HepG2 (cell line): ENCODE measurements at regions not wholly inside any gene's neighbourhood (a gene's known extent, or its start where the extent isn't known, plus 50 kb on each side); places are given as distances from the start of the nearest gene placed in this dataset.

ENCODE experiments used
- ATAC-seq: fragments of 200-7000 bp; cut with Tn5 transposase; 3 replicates; pipeline ENCODE4 v1.9.1; 2020; ENCODE audit warnings: mild to moderate bottlenecking, moderate library complexity
- BruUV-seq: library from RNA; stranded (reverse); fragments of 400-500 nt; replicated peaks from 2 replicates; lab custom pipeline; 2021; lab: Mats Ljungman, UMichigan
- CTCF ChIA-PET: fragments of 300-600 bp; formaldehyde crosslinking; extraction: SDS; loops from one replicate; lab custom pipeline; 2021; ENCODE audit warnings: low total read pairs, inconsistent platforms, low intra/inter-chr PET ratio; lab: Yijun Ruan, JAX
- POLR2A ChIA-PET: fragments of 350-600 bp; sonication (Branson Sonifier 250); formaldehyde crosslinking; loops from one replicate; lab custom pipeline; 2020; ENCODE audit warnings: antibody characterized with exemption, inconsistent platforms; lab: Yijun Ruan, JAX
- DNase-seq: peaks from one replicate; pipeline ENCODE4 v3.0.0-alpha.2; 2015; ENCODE audit warnings: low spot score
- FAIRE-seq: peaks from 3 replicates; lab custom pipeline; 2011; peaks lifted over from hg19 to GRCh38; lab: Jason Lieb, UNC
- H2AFZ ChIP-seq: one replicate; pipeline ENCODE4 v1.6.1; 2011; ENCODE audit warnings: low read length, inconsistent platforms
- H3K27ac ChIP-seq: fragments of 300-600 bp; 3 replicates; pipeline ENCODE4 v1.8.0; 2011; ENCODE audit warnings: mixed run types, mild to moderate bottlenecking, mixed read lengths, low read length, inconsistent platforms; ENCODE audit not compliant: insufficient read depth; ENCODE audit errors: extremely low read length
- H3K27me3 ChIP-seq, 2 experiments: fragments of 200-600 bp in 1 of 2; 2 replicates in 1 of 2; 3 replicates in 1 of 2; pipeline versions ENCODE4 v1.6.0 to v1.8.0; 2011; ENCODE audit warnings: low read length in 2 of 2, mild to moderate bottlenecking in 2 of 2, moderate library complexity in 2 of 2, inconsistent platforms in 1 of 2; ENCODE audit not compliant: insufficient read depth in 2 of 2, control insufficient read depth in 1 of 2
- H3K36me3 ChIP-seq, 2 experiments: fragments of 200-600 bp in 1 of 2; replicated peaks in 1 of 2; 2 replicates in 1 of 2; 3 replicates in 1 of 2; pipeline versions ENCODE4 v1.5.1 to v1.8.0; 2011; ENCODE audit warnings: low read length in 2 of 2, inconsistent platforms in 1 of 2; ENCODE audit not compliant: insufficient read depth in 2 of 2, control insufficient read depth in 1 of 2
- H3K4me1 ChIP-seq: 2 replicates; pipeline ENCODE4 v1.5.1; 2012; ENCODE audit warnings: low read length, inconsistent platforms; ENCODE audit not compliant: insufficient read depth
- H3K4me2 ChIP-seq: 2 replicates; pipeline ENCODE4 v1.6.0; 2011; ENCODE audit warnings: low read depth, low read length, inconsistent platforms
- H3K4me3 ChIP-seq, 3 experiments: fragments of 200-600 bp in 1 of 3; sonication (generic), shearing (Covaris generic) in 1 of 3; replicated peaks in 1 of 3; 2 replicates each; pipeline ENCODE4 v1.5.1; 2011 to 2016; ENCODE audit warnings: low read length in 3 of 3, inconsistent platforms in 2 of 3, low read depth in 2 of 3, mild to moderate bottlenecking in 2 of 3, control low read depth in 1 of 3, mixed read lengths in 1 of 3; ENCODE audit not compliant: insufficient read depth in 1 of 3
- H3K79me2 ChIP-seq: one replicate; pipeline ENCODE4 v1.6.1; 2011; ENCODE audit warnings: low read length, inconsistent platforms; ENCODE audit not compliant: insufficient read depth
- H3K9ac ChIP-seq: 2 replicates; pipeline ENCODE4 v1.6.0; 2011; ENCODE audit warnings: mild to moderate bottlenecking, low read depth, low read length, inconsistent platforms; ENCODE audit not compliant: insufficient read depth
- H3K9me3 ChIP-seq: 2 replicates; pipeline ENCODE4 v1.5.1; 2012; ENCODE audit warnings: mild to moderate bottlenecking, low read length
- H4K20me1 ChIP-seq: 2 replicates; pipeline ENCODE4 v1.6.0; 2011; ENCODE audit warnings: inconsistent platforms, mild to moderate bottlenecking, low read length, moderate library complexity; ENCODE audit not compliant: insufficient read depth
- BRD4 ChIP-seq: sonication (generic); formaldehyde crosslinking; IDR thresholded peaks from 2 replicates; pipeline ENCODE4 v1.4.0; 2020; ENCODE audit warnings: missing genetic modification reagents
- NFKBIZ ChIP-seq: IDR thresholded peaks from 2 replicates; pipeline ENCODE4 v1.6.1; 2018; ENCODE audit warnings: missing genetic modification reagents, missing compliant biosample characterization
- TSC22D2 ChIP-seq: sonication (generic); formaldehyde crosslinking; IDR thresholded peaks from 2 replicates; pipeline ENCODE4 v1.5.1; 2020; ENCODE audit warnings: missing genetic modification reagents, mild to moderate bottlenecking, borderline replicate concordance
- U2AF2 ChIP-seq: fragments of 200-400 bp; formaldehyde crosslinking; IDR thresholded peaks from 2 replicates; pipeline ENCODE4 v1.6.1; 2017; ENCODE audit warnings: low read depth, mild to moderate bottlenecking, low read length
- ZFP36 ChIP-seq: fragments of 150-350 bp; IDR thresholded peaks from 2 replicates; pipeline ENCODE4 v1.6.1; 2018; ENCODE audit warnings: borderline replicate concordance, low read length, low read depth; ENCODE audit not compliant: partially characterized antibody
- ZNF530 ChIP-seq: sonication (generic); formaldehyde crosslinking; IDR thresholded peaks from 2 replicates; pipeline ENCODE4 v1.5.0; 2020; ENCODE audit warnings: low read depth, mild to moderate bottlenecking, missing genetic modification reagents
- ZNF563 ChIP-seq: sonication (generic); formaldehyde crosslinking; IDR thresholded peaks from 2 replicates; pipeline ENCODE4 v1.8.0; 2022; ENCODE audit warnings: mild to moderate bottlenecking, moderate library complexity, missing genetic modification reagents
- ZNF691 ChIP-seq: sonication (generic); formaldehyde crosslinking; IDR thresholded peaks from 2 replicates; pipeline ENCODE4 v1.4.0; 2020; ENCODE audit warnings: missing genetic modification reagents, low read depth, mild to moderate bottlenecking, borderline replicate concordance
- WGBS: methylation state at CpG from one replicate; pipeline ENCODE4 v1.1.6; 2017; ENCODE audit warnings: low lambda C conversion rate; 5-methylcytosine and 5-hydroxymethylcytosine counted together
- in situ Hi-C: cut with HindIII; loops from 2 replicates; pipeline ENCODE4 v1.10.0; 2017; ENCODE audit warnings: low pct_unique_long_range_greater_than_20kb; ENCODE audit not compliant: extremely low pct_ligation_motif_present
- intact Hi-C: fragments of 100-400 bp; cut with micrococcal nuclease; formaldehyde crosslinking; loops from one replicate; pipeline ENCODE4 v1.10.0; 2022; ENCODE audit not compliant: unreplicated experiment
- TF ChIP-seq, protein P1 (sequence below): sonication (generic); formaldehyde crosslinking; IDR thresholded peaks from 2 replicates; pipeline ENCODE4 v1.4.0; 2020; ENCODE audit warnings: missing genetic modification reagents, mild to moderate bottlenecking, borderline replicate concordance
- TF ChIP-seq, protein P2 (sequence below): sonication (generic); formaldehyde crosslinking; IDR thresholded peaks from 2 replicates; pipeline ENCODE4 v1.5.0; 2020; ENCODE audit warnings: missing genetic modification reagents, mild to moderate bottlenecking, borderline replicate concordance

DNA sequence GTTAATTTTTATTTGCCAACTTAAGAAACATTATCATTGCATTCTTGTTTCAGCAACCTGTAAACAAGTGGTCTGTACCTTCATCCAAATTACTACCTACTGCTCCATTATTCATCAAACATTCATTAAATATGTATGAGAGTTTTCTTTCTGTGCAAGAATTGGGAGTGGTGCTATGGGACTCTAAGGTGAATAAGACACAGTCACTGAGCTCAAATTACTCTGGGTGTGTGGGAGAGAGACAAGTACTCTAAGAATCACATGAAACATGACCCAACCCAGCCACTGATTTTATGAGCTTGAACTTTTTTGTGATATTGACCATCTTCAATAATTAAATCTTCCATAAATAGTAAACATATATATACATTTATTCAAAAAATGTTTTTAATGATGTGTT, 227.2 kb upstream of the TP63 start:
- ChIA-PET POLR2A (no interaction called here), CTCF (no interaction called here)
- no peak for FAIRE-seq
- no peak overlapping the region for H2AFZ ChIP-seq
- H4K20me1 ChIP-seq = no peaks in the 10 kb centered on the region
- no peak overlapping the region for H3K4me3 ChIP-seq
- H3K36me3 ChIP-seq = no peaks in the 10 kb centered on the region
- H3K9ac ChIP-seq = no peak overlapping the region
- in situ Hi-C loops (no loop called here), intact Hi-C loops (no loop called here)
- no peaks in the 10 kb centered on the region for H3K9me3 ChIP-seq
- no peak overlapping the region for H3K27ac ChIP-seq
- H3K4me2 ChIP-seq = no peak overlapping the region
- no TSS peak for BruUV-seq
- no peaks in the 10 kb centered on the region for H3K27me3 ChIP-seq
- TF ChIP-seq, protein P1, sequence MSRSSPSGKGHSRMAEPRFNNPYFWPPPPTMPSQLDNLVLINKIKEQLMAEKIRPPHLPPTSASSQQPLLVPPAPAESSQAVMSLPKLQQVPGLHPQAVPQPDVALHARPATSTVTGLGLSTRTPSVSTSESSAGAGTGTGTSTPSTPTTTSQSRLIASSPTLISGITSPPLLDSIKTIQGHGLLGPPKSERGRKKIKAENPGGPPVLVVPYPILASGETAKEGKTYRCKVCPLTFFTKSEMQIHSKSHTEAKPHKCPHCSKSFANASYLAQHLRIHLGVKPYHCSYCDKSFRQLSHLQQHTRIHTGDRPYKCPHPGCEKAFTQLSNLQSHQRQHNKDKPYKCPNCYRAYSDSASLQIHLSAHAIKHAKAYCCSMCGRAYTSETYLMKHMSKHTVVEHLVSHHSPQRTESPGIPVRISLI = no peak
- no peak for DNase-seq
- no peaks in the 10 kb centered on the region for H3K4me1 ChIP-seq
- ATAC-seq = no peak
- no peaks in the 10 kb centered on the region for H3K79me2 ChIP-seq

GRCh38 chr3:189404797-189405484, 226.2 kb upstream of the TP63 start:
- DNase-seq (no peak), FAIRE-seq (no peak), ATAC-seq (no peak)
- ChIA-PET CTCF (no interaction called here), POLR2A (no interaction called here)
- in situ Hi-C loops = no loop called here
- no TSS peak for BruUV-seq
- no peak overlapping the region for H3K27ac ChIP-seq
- no peaks in the 10 kb centered on the region for H4K20me1 ChIP-seq
- no peaks in the 10 kb centered on the region for H3K27me3 ChIP-seq
- H3K4me3 ChIP-seq = no peak overlapping the region
- no peaks in the 10 kb centered on the region for H3K9me3 ChIP-seq
- intact Hi-C loops = no loop called here
- H3K79me2 ChIP-seq = no peaks in the 10 kb centered on the region
- H3K4me2 ChIP-seq = no peak overlapping the region
- H3K9ac ChIP-seq = no peak overlapping the region
- H3K36me3 ChIP-seq = no peaks in the 10 kb centered on the region
- no peak overlapping the region for H2AFZ ChIP-seq
- 23% methylated on average over 3 of the region's 3 CpGs for WGBS
- no peaks in the 10 kb centered on the region for H3K4me1 ChIP-seq
- no peak for TF ChIP-seq ZFP36
- TF ChIP-seq BRD4 (CRISPR knock-in tag) = no peak
- no peak for TF ChIP-seq U2AF2
- no peak for TF ChIP-seq ZNF530 (CRISPR knock-in tag)
- TF ChIP-seq TSC22D2 = no peak
- no peak for TF ChIP-seq ZNF691
- TF ChIP-seq NFKBIZ (CRISPR knock-in tag) = no peak
- TF ChIP-seq ZNF563 (CRISPR knock-in tag) = no peak
- TF ChIP-seq, protein P2, sequence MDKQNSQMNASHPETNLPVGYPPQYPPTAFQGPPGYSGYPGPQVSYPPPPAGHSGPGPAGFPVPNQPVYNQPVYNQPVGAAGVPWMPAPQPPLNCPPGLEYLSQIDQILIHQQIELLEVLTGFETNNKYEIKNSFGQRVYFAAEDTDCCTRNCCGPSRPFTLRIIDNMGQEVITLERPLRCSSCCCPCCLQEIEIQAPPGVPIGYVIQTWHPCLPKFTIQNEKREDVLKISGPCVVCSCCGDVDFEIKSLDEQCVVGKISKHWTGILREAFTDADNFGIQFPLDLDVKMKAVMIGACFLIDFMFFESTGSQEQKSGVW (CRISPR knock-in tag) = no peak
